NCI-H1417 treated with DMSO at 0.1 percent for 48 hours (cell line): ENCODE measurements at regions not wholly inside any gene's neighbourhood (a gene's known extent, or its start where the extent isn't known, plus 50 kb on each side); places are given as distances from the start of the nearest gene placed in this dataset.

Source experiments
- DNase-seq: peaks from one replicate; lab custom pipeline; 2025; lab: John Stamatoyannopoulos, UW

DNA sequence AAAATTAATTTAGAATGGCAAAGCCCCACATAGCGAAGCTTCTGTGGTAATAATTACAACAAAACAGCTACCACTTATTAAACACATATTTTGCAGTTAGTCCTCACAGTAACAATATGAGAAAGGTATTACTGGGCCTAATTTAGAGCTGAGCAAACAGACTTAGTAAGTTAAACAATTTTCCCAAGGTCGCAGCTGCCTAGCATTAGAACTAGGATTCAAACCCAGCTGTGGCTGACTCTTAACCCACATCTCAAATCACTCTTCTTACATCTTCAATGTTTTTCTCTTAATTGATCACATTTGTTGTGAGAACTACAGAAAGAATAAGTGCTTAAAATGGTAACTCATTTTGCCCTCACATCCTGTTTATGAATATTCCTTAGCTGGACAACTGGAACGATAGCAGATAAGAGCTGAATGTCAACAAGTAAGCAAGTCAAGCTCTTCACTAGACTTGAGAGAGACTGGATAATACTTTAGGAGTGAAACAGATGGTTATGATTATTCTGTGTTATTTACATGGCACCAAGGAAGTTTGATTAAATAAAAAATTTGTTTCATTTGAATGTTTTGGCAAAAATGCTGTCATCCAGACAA, 59.4 kb upstream of the TMEM17 start:
- DNase-seq: no peak

DNA sequence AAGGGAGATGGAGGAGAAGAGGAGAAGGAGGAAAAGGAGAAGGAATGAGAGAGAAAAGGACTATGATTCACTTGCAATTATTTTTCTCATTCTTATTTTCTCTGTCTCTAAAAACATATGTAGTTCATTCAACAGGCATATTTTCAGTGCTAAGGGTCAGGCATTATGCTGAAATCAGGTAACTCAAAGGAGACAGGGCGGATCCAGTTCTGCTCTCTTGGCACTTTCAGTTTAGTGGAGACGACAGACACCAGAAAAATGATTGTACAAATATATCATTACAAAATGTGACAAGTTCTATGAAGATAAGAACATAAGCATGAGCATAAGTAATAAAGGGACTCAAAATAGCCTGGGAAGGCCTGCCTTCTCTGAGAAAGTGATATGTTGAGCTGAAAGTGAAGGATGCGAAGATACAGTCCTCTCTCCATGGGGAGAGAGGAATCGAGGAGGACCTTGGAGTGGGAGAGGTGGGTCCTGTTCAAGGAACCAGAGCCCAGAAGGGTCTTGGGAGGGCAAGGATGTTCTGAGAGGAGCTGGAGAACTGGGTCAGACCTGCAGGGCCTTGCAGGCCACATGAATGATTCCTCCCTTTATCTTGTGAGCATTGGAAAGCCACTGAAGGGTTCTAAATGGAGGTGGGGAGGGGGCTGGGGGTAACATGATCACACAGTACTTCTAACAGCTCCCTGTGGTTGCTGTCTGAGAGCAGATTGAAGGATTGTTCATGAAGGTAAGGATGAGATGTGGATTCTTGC, 58.6 kb upstream of the TMEM17 start:
- no peak for DNase-seq

DNA sequence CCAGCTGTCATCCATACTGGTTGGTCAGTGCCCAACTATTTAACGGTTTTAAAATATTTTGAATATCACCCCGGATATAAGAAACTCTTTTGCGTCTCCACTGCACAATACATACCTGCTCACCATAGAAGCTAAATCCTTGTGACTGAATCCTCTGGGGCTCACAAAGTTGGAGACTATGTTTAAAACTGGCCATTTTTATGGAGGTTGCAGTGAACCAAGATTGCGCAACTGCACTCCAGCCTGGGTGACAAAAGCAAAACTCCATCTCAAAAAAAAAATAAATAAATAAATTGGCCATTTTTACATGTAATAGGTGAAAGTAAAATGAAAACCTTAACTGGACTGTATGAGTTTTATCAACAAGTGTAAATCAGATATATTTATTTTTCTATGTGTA, 55.6 kb upstream of the TMEM17 start:
- DNase-seq: no peak

DNA sequence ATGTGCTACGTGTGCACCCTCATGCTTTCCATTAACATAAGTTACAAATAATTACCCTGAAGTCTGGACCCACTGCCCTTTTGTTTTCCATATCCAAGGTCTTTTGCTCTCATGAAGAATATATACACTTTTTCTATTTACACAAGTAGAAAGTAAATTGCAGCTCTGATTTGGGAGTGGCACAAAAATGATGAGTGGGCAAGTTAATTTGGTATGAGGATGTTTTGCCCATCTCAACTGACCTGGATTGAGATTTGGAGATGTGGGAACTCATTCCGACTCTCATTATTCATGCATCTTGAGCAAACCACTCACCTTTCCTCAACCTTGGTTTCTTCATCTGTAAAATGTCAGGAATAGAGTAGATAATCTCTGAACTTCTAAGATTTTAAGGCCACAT, 53.6 kb upstream of the TMEM17 start:
- no peak for DNase-seq

DNA sequence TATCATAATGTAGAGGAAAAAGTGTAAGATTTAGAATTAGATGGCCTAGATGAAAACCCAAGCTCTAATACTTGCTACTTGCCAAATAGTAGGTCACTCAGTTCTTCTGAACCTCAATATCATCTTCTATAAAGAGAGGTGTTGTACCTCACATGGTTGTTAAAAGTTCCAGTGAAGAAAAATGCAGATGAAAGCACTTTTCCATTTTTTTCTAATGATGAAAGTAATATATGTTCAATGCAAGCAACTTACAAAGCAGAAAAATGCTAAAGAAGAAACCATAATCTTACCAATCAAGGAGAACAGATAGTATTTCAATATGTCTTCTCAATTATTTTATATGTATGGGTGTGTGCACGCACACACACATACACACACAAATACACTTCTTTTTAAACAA, 52.7 kb upstream of the TMEM17 start:
- DNase-seq: no peak

DNA sequence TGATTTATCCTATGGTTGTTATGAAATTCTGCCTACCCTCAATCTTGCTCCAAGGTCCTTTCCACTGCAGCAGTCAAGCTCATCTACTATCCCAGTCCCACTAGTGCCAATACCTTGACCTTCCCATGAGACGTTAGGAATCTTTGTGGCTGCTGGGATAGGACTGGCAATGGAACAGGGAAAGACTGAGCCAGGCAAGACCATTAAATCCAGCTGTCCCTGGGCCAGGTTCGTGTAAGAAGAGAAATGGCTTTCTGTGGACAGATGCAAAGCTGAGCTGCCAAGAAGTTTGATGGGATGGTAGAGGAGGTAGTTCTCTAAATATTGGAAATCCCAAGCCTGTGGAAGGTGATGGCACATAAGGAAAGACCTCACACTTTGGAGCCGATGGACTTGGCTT, 50.1 kb upstream of the TMEM17 start:
- DNase-seq: no peak
